Embryonic facial prominence (tissue), 1 donor: ENCODE measurements at regions not wholly inside any gene's neighbourhood (a gene's known extent, or its start where the extent isn't known, plus 50 kb on each side); places are given as distances from the start of the nearest gene placed in this dataset.

Source experiments
- DNase-seq: peaks from one replicate; pipeline ENCODE4 v3.0.0-alpha.2; 2016; ENCODE audit errors: extremely low spot score

DNA sequence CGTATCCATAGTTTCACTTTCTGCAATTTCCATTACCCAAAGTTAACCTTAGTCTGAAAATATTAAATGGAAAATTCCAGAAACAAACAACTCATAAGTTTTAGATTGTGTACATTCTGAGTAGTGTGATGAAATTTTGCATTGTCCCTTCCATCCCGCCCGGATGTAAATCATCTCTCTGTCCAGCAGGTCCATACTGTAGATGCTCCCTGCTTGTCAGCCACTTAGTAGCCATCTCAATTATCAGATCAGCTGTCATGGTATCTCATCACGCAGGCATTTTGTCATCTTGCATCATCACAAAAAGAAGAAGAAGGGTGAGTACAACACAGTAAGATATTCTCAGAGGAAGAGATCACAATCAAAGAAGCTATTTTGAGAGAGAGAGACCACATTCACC lies 185.0 kb upstream of the STK17B start:
- no peak for DNase-seq

DNA sequence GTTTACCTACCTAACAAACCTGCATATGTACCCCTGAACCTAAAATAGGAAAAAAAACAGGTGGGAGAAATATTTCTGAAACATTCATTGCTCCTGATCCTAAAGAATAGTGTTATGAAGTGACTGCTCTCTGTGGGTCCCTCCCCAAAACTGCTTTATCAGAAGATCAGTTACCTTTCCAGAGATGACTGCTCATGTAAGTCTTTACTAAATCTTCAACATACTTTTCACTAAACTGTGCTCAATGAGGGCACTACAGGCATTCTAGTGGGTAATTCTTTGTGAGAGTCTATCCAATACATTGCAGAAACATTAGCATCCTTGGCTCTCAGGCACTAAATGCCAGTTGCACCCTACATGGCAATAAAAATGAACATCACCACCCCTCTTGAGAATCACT lies 189.3 kb upstream of the STK17B start:
- DNase-seq: no peak

DNA sequence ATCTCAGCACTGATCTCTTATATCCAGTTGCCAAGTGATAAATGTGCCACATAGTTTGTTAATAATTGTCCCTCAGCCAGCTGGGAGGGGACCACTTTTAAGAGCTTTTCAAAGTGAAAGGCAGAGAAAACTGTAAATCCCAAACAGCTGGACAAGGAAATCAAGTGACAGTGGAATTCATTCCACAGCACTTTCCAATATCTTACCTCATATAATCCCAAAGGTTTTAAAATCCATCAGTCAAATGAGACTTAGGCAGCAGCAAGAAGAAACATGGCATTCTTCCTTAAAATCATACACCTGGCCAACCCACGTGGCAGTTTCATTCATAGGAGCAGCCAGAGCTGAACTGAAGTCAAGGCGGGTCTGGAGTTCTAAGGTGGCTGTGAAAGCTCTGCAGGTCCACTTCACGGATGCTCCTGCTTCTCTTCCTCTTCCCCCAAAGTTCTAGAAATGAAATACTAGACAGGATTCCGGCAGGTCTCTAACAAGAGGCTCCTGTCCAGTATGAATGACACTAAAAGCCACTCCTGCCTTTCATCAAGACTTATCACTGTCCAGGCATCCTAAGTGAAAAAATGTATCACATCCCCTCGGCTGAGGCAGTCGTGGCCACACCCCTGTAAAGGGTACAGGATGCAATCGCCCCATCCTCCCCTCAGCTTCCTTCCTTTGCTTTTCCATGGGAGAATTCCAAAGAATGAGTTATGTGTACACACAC lies 190.4 kb upstream of the STK17B start:
- DNase-seq: no peak

DNA sequence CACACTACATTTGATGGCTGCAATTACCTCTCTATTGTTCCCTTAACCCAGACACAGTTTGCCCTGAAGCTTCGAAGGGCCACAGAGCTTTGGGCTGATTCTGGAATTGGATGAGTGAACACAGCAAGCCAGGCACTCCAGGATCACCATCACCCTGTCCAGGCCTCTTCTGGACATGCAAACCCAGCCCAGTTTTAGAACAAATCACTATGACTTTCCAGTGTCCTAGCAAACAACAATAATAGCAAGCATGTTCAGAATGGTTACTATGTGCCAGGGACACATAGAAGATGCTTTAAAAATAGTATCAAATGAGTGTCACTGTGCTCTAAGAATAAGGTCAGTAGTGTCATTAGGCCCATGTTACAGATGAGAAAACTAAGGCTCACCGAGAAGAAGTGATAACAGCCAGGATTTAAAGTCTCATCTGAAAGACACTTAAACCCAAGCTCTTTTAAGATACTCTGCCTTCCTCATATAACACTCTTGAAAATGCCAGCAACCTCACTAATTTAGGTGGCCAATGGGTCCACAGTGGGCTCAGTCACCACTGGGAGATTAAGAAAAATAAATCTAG lies 191.7 kb upstream of the STK17B start:
- no peak for DNase-seq

DNA sequence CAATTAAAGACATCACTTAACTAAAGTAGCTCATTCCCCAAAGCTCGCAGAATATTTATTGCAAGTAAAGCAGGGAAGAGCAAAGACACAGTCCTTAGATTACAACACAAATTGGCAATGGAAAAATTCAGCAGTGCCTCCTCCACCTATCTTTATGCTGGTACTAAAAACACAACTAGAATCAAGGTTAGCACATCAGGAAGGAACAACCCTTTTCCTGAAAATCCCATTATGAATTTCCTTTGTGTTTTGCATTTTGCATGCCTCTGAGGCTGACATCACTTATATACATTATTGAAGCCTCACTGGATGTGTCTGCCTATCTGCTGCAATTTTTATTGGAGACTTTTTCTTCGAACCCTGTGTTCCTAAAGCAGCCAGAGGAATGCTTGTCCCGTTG lies 193.8 kb upstream of the STK17B start:
- no peak for DNase-seq

DNA sequence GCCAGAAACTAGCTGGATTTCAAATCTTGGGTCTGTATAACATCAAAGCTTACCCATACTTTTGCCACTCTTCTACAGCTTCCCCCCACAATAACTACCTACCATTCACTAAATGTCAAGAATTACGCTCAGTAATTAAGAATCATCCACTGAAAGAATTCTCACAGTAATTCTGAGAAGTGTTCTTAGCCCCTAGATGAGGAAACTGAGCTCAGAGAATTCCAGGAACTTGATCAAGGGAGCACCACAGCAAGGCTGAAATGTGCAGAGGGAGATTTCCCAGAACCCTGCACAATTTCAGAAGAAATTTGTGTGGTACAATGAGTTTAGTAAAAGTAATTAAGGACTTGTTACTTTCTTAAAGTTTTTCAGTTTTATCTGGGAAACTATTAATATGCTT lies 194.5 kb upstream of the STK17B start:
- no peak for DNase-seq

DNA sequence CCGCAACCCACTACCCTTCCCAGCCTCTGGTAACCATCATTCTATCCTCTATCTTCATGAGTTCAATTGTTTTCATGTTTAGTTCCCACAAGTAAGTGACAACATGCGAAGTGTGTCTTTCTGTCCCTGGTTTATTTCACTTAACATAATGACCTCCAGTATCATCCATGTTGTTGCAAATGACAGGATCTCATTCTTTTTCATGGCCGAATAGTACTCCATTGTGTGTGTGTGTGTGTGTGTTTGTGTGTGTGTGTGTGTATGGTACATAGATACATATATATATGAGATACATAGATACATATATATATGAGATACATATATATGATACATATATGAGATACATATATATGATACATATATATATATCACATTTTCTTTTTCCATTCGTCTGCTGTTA lies 196.3 kb upstream of the STK17B start:
- no peak for DNase-seq

DNA sequence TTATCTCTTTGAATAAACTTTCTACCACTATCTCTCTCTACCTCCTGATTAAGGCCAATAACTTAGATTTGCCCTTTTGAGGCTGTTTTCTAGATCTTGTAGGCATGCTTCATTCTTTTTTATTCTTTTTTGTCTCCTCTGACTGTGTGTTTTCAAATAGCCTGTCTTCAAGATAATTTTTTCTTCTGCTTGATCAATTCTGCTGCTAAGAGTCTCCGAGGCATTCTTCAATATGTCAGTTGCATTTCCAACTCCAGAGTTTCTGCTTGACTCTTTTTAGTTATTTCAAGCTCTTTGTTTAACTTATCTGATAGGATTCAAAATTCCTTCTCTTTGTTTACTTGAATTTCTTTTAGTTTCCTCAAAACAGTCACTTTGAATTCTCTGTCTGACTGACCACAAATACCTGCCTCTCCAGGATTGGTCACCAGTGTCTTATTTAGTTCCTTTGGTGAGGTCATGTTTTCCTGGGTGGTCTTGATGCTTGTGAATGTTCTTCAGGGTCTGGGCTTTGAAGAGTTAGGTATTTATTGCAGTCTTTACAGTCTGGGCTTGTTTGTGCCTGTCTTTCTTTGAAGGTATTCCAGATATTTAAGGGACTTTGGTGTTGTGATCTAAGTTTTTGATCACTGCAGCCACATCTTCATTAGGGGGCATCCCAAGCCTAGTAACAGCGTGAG lies 197.3 kb upstream of the STK17B start:
- no peak for DNase-seq

DNA sequence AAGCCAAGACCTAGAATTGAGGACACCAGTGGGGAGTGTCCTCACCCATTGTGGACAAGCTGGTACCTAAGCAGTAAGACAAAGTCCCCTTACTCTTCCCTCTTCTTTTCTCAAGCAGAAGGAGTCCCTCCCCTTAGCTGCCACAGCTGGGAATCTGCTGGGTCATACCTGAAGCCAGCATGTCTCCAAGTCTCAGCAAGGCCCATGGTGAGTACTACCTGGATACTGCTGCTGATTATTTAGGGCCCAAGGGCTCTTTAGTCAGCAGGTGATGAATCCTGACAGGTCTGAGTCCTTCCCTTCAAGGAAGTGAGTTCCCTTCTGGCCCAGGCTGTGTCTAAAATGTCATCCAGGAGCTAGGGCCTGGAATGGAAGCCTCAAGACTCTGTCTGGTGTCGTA lies 198.6 kb upstream of the STK17B start:
- DNase-seq: no peak

DNA sequence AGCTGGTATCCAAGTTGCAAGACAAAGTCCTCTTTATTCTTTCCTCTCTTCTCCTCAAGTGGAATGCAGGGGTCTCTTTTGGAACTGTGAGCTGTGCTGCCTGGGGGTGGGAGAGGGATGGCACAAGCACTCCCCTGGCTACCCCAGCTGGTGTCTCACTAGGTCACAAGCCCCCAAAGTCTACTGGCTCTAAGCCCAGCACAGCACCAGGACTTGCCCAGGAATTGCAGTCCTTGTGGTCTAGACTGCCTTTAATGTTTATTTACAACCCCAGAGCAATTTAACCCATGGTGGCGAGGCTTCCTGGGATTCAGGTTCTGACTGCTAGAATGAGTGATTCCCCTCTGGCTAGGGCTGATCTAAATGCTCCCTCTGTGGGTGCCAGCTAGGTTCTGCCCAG lies 199.0 kb upstream of the STK17B start:
- DNase-seq: no peak

DNA sequence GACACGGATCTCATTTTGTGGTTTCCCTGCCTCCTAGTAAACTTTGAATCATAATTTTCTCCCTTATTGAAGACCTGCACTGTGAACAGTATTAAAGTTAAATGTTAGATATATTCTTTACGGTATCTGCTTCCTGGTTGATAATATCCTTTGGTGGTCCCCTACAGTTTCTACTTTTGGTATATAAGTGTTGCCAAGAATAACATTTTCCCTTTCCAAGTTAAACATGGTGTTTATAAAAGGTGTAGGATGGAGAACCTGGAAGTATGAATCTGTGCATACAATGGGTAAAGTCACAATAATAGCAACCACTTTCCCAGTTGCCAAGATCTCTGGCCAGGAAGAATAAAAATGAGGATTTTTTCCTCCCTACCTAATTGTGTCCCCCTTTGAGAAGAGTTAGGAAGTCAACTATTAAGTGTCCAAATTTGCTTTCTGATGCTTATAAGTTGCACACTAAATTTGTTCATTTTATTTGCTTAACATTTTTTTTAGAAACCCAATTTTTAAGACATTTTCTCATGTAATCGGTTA lies 201.0 kb upstream of the STK17B start:
- no peak for DNase-seq

DNA sequence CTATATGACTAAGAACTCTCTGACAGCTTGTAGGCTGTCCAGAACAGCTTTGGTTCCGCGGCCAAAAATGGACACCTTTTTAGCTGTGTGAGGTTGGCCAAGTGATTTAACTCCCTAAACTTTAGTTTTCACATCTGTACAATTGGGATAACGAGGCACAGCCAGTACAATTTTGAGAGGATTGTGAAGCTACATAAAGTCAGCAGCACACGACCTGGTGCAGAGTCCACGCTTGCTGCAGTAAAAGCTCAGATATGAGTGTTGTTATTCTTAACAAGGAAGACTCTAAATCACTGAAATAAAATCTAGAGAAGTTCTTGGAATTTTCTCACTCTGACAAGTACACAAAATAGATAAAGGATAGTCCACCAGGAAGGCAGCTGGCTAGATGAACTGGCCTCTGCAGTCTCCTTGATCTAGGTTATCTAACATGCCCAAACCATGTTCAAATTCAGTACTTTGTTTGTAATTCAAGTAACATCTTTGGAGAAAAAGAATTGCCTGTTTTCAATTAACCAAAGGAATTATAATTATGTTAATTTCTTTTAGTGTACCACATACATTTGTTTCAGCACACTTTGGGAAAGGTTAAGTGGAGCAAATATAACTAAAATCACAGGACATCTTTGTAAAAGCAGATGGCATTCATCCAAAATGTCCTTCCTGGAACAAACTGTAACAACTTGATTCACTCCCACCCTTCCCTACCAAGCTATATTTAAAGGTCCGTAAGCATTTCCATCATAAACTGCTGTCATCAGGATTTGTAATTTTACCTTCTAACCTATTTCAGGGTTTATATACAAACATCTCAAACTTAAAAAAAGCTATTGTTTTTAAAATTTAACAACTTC lies 201.7 kb upstream of the STK17B start:
- DNase-seq: no peak

DNA sequence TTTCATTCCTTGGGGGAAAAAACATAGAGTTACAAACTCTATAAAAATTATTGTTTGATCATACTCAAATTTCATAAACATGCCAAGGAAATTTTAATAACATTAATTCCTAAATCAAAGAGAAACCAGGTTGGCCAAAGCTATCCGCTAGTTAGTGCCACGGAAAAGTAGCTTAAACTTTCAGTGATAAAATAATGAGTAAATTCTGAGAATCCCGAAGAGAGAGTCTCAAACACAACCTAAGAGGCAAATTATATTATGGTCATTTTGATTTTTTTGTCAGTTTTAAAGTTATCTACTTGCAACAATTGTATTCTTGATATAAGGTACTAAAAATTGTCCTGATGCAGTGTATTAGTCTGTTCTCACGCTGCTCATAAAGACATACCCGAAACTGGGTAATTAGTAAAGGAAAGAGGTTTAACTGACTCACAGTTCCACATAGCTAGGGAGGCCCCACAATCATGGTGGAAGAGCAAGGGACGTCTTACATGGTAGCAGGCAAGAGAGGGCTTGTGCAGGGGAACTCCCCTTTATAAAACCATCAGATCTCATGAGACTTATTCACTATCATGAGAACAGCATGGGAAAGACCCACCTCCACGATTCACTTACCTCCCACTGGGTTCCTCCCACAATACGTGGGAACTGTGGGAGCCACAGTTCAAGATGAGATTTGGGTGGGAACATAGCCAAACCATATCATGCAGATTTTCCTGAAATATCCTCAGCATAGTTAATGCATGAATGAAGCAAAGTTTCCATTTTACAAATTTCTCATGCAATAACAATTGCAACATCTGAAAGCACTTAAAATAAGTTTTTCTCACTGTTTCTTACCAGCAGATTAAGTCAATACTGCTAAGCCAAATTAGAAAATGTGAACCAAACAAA lies 205.9 kb upstream of the STK17B start:
- DNase-seq: no peak

DNA sequence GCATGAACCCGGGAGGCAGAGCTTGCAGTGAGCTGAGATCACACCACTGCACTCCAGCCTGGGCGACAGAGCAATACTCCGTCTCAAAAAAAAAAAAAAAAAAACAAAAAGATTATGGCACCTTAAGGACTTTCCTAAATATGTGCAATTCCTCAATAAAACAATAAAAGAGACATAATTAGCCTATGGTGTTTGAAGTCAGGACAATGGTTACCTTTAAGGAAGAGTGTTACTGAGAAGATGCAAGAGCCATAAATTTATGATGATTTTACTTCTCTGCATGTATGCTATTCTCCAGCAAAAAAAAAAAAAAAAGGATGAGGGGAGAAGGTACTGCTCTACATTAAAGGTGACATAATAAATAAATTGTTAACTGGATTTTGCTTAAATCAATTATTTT lies 208.2 kb upstream of the STK17B start:
- no peak for DNase-seq

DNA sequence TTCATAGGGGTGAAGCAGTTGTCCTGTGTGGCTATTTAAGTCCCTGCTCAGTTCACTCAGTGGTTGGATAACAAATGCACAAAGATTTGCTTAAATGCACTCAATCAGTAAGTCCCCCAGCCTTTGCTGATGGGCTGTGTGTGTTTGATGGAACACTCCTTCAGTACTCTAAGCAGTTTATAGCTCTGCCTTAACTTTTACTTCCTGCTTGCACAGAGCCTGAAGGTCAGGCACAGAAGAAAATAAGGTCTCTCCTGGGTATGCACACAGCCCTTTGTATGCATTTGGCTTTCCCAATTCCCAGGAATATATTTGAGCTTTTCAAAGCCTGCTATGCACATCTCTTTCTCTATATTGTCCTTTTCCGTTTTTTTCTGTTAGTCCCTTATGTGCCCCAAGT lies 208.7 kb upstream of the STK17B start:
- no peak for DNase-seq

DNA sequence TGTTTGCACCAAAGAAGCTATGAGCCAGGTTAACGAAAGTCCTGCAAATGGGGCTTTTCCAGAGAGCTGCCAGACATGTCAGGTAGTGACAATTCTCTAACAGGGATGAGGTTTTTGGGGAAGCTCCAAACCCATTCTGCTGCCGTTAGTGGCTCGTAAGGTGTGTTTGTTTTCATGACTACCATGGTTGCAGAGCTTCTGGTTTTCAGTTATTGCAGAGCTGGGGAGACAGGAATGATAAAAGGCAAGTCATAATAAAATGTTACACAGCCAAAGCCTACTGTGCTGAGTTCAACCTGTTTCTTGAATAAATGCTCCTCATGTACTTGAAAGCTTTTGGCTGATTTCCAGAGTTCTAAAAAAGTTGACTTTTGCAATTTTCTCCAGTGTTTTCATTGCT lies 209.2 kb upstream of the STK17B start:
- no peak for DNase-seq

DNA sequence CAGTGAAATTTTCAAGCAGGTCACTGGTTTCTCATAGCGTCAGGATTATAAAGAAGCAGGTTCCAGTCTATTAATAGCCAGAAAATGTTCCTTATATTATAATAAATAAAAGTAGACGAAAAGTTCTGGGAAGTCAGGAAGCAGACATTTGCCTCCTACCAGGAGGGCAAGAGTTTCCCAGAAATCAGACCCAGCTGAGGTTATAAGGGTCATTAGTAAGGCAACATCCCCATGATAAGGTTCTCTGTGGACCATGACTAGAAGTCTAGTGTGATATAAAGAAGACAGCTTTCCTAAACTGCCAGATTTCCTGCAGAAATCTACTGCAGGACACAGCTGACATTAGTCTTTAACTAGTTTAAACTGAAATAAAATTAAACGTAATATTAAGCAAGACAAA lies 210.1 kb upstream of the STK17B start:
- DNase-seq: no peak

DNA sequence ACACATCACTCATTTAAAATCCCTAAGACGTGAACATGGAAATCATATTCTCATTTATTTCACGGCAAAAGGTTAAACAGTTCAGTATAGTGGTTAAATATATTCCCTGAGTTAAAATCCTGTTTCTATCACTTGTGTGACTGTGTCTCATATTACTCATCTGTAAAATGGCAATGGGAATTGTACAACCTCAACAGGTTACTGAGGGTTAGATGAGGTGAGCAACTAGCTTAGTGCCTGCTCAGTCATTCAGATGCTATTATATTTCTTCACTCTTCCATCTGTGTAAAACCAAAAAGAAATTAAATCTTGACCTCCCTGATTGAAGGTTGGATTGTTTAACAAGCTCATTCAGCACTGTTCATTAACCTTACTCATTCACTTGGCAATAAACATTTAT lies 212.4 kb upstream of the STK17B start:
- DNase-seq: no peak

DNA sequence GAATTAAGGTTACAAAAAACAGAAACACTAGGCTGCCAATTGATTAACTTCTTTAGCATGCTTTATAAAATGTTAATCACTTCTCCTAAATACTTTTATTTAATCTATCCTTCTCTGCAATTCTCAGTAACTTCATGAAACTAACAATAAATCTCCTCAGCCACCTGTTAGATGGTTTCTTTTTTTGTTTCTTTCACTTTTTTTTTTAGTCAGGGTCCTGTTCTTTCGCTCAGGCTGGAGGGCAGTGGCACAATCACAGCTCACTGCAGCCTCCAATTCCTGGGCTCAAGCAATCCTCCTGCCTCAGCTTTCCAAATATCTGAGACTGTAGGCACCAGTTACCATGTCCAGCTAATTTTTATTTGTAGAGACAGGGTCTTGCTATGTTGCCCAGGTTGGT lies 213.4 kb upstream of the STK17B start:
- DNase-seq: no peak

DNA sequence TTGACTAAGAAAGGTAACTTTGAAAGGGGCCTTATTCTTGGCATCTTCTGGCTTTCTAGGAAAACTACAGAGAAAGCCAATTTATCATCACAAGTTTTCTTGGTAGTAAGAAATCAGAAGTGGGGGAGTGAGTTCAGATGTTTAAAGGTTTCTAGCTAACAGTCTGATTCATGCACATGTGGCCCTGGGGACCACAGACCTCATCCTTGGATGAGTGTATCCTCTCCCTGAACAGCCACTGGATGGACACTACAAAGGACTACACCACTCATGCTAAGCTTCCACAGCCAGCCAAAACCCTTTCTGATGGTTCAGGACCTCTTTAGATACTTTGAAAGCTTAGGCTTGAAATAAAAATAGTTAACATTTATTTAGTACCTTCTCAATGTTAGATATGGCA lies 218.3 kb upstream of the STK17B start:
- DNase-seq: no peak
